Ammon's horn (tissue), 1 donor: ENCODE measurements at regions not wholly inside any gene's neighbourhood (a gene's known extent, or its start where the extent isn't known, plus 50 kb on each side); places are given as distances from the start of the nearest gene placed in this dataset.

Experiments used
- DNase-seq: peaks from one replicate; pipeline ENCODE4 v3.0.0-alpha.2; 2016; ENCODE audit warnings: low spot score

DNA sequence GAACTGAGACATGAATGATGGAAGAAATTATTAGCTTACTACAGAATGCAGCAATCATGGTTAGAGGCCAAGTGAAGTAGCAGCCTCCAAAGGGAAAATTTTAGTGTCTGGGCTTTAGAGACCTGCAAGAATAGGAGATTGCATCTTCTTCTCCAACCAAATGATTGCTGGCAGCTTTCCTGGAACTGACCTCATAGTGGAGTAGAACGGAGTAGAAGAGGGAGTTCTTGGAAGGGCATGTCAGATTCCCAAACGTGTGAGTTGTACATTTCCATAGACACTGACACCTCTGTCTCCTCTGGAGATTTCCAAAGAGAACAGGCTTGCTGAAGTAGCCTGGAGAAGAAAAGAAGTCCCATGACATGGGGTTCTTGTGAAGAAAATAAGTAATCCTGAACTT is 169.8 kb upstream of the ERBB4 start:
- no peak for DNase-seq

DNA sequence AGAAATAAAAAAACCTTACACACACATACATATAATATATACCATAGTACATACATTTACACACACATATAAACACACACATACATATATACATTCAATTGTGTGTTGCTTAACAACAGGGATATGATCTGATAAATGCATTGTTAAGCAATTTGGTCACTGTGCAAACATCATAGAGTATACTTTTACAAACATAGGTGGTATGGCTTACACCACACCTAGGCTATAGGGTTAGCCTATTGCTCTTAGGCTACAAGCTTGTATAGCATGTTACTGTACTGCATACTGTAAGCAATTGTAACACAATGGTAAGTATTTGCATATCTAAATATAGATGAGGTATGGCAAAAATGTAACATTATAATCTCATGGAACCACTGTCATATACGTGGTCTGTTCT is 156.8 kb upstream of the ERBB4 start:
- no peak for DNase-seq

DNA sequence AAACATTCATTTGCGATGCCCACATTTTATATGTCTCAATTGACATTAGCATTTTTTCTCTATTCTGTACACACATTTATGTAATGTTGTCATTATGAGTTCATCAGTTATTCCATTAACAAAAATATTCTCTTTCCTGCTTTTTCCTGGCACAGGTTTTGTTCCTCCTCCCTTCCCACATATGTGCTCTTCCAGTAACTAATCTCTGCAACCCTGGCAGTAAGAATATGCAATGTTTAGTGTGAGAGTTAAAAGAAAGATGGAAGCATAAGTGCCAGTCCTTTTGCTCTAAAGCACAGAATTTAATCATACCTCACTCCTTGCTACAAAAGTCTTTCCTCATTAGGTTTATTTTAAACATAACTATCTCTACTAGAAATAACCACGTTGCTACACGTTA is 155.8 kb upstream of the ERBB4 start:
- no peak for DNase-seq

DNA sequence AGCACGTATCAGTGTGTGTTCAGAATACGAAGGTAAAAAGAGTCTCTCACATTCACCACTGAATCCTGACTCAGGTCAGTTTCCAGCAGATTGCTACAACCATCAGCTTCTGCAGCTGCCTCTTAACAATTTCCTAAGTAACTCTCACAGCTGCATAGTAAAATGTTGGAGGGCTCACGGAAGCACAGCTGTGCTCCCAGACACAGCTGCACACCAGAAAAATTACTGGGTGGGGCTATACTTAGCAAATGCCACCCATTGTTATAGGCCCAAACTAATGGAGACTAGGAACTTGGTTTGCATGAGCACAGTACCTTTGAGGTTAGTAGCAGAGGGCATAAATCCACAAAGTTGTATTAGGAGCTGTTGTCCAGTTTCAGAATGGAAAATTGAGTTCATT is 153.9 kb upstream of the ERBB4 start:
- no peak for DNase-seq

DNA sequence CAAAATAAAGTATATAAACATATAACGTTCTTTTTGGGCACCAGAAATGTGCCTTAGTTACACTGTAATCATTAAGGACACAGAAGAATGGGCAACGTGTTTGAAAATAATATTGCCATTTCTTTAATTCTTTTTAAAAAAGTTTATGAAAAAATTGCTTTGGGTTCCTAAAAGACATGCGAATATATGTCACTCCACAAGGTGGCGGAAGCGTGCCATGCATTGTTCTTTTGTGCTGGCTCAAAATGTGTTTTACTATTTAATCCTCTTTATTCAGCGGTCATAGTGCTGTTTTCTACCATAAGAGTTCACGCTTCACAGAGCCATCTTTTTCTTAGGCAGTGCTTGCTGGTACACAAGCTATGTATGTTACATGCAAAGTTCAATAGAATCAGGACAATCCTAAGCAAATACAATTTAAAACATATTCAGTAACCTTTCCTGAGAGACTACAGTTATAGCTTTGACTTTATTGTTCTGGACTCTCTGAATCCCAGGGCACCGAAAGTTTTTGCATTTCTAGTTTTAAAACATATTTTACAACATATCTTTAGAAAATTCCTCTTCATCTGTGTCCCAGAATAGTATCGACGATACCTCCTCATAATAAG is 147.8 kb upstream of the ERBB4 start:
- DNase-seq: peak; percentile 77

DNA sequence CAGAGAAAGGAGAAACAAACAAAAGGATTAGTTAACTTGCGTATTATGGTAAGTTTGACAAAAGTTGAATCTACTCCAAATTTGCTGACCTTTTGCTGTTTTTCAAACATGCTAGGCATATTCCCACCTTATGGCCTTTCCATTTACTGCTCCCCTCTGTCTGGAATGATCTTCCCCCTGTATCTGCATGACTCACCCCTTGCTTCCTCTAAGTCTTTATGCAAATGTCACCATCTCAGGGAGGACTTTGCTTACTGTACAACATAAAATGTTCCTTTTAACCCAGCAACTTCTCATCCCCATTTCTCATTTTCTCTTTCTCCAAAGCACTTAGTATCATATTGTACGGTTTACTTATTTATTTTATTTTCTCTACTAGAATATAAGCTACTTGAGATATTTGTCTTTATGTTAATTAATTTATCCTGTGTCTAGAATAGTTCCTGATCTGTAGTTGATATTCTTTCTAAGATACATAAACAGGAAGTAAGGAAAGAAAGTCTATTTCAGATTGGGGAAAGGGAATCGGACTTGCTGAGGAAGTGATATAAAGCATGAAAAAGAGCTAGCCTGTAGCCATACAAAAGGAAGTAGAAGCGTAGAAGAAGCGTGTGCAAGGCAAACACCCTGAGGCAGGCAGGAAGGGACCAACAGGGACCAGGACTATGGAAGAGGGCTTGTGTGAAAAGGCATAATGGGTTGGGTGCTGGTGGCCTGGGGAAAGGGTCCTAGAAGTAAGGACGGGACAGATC is 144.9 kb upstream of the ERBB4 start:
- DNase-seq: no peak

DNA sequence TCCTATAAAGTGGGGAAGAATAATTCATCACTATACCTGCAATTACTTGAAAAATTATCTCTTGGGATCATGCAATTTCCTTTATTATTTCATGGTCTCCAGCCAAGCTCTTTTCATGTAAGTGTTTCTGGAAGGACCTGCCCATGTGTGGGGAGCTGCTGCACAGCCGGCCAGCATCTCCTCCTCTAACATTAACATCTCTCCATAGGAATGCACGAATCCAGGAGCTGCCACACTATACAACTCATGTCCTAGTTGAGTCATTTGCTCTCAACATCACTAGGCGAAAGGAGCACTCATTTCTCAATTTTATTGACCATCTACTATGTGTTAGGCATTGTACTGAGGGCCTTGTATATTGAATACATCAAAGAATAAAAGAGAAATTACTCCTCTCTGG is 144.3 kb upstream of the ERBB4 start:
- no peak for DNase-seq

DNA sequence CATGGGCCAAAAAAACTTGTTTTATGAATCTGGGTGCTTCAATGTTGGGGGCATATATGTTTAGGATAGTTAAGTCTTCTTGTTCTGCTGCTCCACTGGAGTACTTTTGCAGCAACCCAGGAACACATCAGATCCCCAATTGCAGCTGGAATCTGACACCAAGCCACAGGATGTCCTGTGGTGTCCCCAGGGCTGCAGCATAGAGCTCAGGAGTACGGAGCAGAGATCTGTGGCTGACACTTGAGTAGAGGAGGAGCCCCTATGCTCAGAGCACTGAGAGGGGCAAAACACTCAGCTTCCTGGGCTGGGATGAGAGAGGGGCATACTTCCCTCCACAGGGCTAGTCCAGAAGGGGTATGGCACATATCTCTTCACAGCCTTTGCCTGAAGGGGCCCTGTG is 138.9 kb upstream of the ERBB4 start:
- DNase-seq: no peak

DNA sequence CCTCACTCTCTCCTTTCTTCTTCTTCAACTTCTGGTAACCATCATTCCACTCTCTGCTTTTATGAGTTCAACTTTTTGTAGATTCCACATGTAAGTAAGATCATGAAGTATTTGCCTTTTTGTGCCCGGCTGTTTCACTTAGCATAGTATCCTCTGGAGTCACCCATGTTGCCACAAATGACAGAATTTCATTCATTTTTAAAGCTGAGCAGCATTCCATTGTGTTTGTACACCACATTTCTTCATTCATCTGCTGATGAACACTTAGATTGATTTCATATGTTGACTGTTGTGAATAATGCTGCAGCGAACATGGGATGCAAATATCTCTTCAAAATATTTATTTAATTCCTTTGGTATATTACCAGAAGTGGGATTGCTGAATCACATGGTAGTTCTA is 133.6 kb upstream of the ERBB4 start:
- DNase-seq: no peak

DNA sequence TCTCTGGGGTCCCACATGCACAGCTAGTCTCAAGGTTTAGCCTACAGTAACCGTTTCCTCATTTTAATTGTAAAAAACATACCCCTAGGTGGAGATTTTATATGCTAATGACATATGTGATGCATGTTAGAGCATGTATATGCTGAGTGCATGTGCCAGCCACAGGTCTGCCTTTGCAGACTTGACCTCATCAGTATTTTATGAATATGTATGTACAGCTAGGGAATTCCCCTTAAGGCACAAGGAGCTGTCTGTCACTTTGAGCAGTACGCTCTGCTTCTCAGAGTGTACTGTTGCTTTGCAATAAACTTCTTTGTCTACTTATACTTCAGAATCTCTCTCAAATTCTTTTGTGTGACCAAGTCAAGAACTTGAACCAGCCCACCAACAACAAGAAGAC is 131.2 kb upstream of the ERBB4 start:
- DNase-seq: no peak

DNA sequence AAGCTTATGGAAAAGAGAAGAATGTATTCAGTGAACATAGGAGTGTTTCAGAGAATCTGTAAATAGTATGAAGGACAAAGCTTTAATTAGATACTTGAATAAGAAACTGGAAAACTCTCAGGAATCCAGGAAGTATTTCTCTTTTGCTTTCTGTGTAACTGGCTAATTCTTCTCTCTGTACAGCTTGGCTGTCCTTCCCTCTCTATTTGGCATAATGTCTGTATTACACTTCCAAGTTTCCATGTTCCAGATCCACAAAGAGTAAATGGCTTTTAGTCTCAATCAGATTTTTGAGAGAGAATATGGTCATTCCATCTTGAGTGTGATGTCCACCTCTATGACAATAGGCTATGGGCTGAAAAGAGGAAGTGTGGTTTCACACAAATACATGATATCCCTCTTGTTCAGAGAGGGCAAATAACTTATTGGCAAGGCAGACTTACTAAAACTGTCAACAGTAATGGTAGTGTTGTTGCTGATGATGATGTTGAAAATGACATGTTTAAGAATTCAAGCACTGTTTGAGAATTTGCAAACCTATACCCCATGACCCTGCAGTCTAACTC is 129.2 kb upstream of the ERBB4 start:
- DNase-seq: peak; percentile 29

DNA sequence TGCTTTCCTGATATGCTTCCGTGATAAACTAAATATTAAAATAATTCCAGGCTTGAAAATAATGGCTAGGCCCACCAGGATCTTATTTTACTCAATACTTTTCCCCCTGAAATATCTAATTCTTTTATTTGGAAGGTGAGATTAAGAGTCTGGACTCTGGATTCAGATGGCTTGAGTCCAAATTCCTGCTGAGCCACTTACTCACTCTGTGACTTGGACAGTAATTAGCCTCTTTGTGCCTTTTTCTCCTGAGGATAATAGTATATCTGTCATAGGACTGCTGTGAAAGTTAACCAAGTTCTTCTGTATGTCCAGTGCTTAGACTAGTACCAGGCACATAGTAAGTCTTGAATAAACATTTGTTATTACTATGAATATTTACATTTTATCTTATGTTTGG is 127.3 kb upstream of the ERBB4 start:
- no peak for DNase-seq

DNA sequence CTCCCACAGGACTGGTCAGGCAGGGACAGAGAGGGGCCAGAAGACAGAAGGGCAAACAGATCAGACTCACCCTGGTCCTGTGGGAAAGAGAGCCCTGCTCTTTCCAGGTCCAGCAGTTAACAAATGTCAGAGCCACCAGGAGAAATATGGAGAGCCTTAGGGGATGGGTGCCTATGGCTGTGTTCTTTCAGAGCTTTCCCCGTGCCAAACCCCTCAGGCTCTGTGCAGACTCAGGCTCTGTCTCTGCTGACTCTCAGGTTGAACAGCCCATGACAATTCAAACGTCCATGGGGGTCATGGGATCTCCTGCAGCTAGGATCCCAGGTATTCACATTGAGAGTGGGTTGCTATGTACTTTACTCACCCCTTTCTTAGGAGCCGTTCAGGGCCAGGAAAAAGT is 120.8 kb upstream of the ERBB4 start:
- DNase-seq: no peak

DNA sequence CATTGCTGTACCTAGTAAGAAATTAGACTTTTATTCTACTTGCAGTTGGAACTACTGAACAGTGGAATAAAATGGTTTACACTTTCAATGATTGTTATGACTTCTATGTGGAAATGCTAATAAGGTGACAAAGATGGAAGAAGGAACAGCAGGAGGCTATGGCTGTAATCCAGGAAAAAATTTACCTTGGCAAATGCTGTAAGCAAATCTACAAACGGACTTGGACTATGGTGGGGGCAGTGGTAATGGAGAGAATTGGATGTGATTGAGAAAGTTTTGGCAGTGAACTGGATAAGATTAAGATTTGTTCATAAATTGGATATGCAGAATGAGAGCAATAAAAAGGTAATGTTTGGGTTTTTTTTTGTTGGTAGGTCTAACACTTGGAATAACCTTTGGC is 111.0 kb upstream of the ERBB4 start:
- no peak for DNase-seq

DNA sequence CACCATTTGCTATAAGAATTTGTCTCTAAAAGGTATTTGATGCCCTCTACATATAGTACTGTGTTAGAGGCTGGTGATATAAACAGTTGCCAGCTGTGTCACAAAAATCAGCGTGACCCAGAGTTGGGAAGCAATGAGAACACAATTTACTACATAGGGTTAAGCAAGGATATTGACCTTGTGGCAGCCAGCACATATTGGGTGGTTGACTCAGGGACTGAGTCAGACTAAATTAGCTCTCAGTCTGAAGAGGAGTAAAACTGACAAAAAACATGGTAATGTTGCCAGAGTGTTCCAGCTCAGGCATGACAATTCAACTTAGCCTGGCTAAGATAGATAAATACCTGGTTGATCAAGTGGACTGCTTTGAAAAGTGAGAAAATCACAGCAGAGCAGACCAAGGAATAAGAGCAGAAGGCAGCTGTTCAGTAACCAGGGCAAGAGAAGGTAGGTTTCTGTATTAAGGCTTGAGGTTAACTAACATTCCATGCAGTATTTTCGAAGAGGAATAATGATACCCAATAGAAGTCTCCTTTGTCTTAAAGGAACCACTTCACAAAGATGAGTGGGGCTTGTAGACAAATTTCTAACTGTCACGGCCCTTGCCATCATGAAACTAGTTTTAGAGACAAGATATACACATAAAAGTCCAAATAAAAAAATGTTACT is 108.2 kb upstream of the ERBB4 start:
- peak; percentile 7 for DNase-seq

DNA sequence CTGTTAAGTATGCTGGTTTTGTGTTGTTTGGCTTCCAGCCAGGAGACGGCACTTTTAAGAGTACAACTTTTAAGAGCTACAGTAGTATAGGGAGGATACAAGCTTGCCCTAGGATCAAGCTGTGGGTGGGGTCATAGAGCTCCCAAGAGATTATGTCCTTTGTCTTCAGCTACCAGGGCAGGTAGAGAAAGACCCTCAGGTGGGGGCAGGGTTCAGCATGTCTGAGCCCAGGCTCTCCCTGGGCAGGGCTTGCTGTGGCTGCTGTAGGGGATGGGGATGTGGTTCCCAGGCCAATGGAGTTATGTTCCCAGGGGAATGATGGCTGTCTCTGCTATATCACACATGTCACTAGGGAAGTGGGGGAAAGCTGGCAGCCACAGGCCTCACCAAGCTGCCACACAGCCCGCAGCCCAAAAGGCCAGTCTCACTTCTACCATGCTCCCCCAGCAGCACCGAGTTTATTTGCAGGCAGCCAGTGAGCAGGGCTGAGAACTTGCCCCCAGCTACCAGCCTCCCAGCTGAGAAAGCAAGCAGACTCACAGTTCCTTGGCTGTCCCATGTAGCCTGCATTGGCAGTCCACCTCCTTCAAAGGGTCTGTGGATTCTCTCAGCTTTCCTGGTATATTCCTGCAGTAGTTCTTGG is 105.7 kb upstream of the ERBB4 start:
- DNase-seq: no peak

DNA sequence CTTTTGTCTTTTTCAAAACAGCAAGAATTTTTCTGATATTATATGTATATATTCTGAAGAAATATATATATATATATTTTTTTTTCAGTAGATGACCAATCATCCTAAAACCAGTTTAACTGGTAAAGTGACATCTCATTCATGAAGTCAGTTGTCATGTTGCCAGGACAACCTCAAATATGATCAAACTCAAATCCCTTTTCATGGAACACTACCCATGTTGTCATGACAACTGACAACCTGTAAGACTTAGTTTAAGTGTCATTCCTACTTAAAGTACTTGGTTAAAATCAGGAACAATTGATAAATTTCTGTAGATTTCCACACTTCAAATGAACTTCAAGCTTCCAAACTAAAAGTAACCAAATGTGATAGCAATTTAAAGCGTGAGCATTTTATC is 101.8 kb upstream of the ERBB4 start:
- no peak for DNase-seq

DNA sequence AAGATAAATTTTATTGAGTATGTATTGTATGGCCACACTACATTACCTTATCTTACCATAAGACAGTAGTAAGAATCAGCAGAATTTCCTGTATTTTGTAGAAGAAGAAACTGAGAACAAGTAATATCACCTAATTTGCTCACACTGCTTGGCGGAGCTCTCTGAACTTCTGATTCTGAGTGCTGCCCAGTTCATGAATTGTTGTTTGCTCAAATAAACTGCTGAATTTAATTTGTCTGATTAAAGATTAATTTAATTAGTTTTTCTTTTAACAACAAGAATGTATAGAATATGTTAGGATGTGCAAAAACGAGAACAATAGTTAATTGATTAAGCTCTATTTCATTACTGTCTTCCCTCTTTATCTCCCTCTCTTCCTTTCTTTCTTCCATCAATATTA is 100.1 kb upstream of the ERBB4 start:
- no peak for DNase-seq

DNA sequence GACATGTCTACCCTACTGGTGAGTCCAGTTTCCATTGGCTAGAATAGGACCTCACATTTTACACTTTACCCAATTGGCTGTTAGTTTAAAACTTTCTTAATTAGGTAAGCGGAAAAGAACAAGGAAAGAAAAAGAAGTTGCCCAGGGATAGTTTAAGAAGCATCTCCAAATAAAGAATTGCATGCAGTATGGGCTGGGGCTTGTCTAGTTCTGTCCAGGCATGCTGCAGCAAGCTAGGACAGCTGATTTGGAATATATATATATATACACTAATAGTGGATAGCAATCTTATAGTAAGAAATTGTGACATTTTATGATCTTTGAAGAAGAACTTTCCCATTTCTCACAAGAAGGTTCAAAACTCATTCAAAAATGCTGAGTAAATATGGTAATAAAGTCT is 90.0 kb upstream of the ERBB4 start:
- no peak for DNase-seq

DNA sequence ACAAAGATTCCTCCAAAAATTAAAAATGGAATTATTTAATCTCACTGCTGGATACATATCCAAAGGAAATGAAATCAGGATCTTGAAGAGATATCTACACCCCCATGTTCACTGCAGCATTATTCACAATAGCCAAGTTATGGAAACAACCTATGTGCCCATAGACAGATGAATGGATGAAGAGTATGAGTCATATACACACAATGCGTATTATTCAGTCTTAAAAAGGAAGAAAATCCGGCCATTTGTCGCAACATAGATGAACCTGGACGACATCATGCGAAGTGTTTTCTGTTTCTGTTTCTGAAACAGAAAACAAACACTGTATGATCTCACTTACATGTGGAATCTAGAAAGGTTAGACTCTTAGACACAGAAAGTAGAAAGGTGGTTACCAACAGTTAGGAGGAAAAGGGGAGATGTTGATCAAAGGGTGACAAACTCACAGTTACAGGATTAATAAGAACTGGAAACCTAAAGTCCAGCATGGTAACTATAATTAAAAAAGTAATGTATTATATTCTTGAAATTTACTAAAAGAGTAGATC is 87.8 kb upstream of the ERBB4 start:
- DNase-seq: no peak

DNA sequence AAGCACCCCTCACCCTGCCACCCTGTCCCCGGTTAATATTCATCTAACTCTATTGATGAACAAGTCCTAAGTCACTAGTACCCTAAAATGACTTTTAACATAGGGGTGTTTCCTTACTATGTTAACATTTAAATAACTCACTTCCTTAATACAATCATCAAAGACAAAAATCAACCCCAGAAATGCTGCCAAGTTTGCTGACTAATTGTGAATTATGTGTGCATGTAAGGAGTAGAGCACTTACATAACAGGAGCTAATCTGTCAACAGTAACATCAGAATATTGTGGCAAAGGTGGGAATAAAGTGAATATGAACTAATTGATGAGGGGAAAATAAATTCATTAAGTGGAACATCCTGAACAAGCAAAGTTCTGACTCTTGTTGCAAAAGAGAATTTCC is 81.4 kb upstream of the ERBB4 start:
- DNase-seq: no peak

DNA sequence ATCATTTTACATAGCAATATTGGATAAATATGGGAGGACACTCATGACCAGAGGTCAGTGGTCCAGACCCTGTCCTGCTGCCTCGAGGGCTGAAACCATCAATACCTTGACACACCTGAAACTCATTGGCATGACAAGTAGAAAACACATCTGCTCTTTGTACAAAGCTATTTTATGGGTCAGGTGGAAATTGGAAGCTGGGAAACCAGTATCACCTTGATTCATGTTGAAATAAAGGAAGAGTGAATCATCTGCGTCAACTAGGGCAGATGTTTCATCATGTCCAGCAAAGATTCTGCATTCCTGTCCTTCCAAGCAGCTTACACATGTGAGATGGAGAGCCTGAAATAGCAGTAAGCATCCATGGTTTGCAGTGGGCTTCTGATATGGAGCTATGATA is 80.0 kb upstream of the ERBB4 start:
- DNase-seq: no peak
